Activated CD4-positive, alpha-beta T cell treated with anti-CD3 and anti-CD28 coated beads, Interleukin-2, Interleukin-4, amounts not matched to agents 100 ng/mL and 50 ng/mL, durations not matched to agents 16 hours and 8 hours (primary cell): ENCODE measurements at regions not wholly inside any gene's neighbourhood (a gene's known extent, or its start where the extent isn't known, plus 50 kb on each side); places are given as distances from the start of the nearest gene placed in this dataset.
A peak's percentile ranks its signal among the peaks of the same experiment; 100 is the strongest.
"Not testable (repeated sequence)": the region's sequence is repeated elsewhere in the genome, so short reads cannot be mapped to it uniquely, and the experiment has no call there.

Experiments
- DNase-seq: peaks from one replicate; pipeline ENCODE4 v3.0.0-alpha.2; 2020; ENCODE audit warnings: low spot score

DNA sequence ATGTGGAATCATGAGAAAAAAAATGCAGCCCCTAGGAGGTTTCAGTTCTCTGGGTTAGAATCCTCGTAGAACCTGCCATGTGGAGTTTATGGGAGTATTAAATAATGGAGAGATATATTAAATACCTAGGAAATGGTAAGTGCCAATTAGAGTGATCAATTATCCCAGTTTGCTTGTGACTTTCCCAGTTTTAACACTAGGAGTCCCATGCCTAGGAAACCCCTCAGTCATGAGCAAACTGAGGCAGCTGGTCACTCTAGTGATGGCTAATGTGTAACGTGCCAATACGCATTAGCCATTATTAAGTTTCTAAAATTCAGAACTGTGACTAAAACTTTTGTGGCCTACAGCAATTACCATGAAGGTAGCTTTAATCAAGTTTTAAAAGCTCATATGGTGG is 720.6 kb downstream of the TAF11L14 start:
- DNase-seq = no peak

GRCh38 chr5:18357486-18357885 is 723.2 kb downstream of the TAF11L14 start:
- DNase-seq = no peak

DNA sequence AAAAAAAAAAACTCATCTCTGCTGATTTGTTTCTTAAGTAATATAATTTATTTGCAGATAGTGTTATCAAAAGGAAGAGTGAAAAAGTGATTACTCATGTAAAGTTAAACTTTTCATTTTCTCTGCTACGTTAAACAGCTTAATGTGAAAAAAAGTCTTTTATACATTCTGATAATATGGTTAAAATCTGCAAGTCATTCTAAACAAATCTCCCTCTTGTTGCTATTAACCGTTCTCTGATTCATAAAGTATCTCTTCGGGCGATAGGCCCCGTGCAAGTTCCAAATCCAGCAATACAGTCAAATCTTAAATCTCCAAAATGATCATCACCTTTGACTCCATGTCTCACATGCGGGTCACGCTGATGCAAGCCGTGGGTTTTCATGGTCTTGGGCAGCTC is 732.0 kb downstream of the TAF11L14 start:
- DNase-seq = no peak

GRCh38 chr5:18370531-18370930 is 736.3 kb downstream of the TAF11L14 start:
- DNase-seq = no peak

GRCh38 chr5:18375641-18376040 is 741.4 kb downstream of the TAF11L14 start:
- no peak for DNase-seq

DNA sequence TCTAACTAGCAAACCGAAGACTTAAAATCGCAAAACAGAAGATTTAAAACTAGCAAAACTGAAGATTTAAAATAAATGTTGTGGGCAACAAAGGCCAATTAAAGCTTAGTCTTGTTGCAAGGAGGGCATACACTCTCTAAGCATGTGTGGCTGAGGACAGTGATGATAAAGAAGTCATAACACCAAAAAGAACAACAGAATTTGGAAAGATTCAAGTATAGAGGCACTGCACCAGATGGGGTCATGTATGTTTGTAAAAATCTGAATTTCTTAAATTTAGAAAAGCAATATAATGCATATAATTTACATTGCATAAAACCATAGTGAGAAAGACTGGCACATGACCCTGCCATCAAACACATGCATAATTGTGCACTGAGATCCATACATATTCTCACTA is 743.8 kb downstream of the TAF11L14 start:
- DNase-seq = no peak

- no peak for DNase-seq
These were observed 744.9 kb downstream of the TAF11L14 start for GRCh38 chr5:18379189-18379588.

GRCh38 chr5:18380729-18381362 is 746.6 kb downstream of the TAF11L14 start:
- no peak for DNase-seq

GRCh38 chr5:18393565-18394442 is 759.5 kb downstream of the TAF11L14 start:
- DNase-seq = peak; percentile 28

DNA sequence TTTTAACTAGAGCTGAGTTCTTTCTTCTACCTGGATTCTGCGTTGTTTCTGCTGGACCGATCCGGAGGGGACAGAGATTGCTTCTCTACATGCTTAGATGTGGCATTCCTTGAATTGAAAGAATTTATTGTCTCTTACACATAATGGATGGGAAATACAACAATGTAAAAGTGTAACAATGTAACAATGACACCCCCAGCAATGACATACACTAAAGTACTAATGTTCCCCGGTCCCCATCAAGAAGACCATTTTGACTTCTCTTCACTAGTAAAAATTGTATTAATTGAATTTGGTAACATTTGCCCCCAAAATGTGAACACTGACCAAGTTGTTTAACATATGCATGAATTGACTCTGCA is 760.2 kb downstream of the TAF11L14 start:
- DNase-seq = no peak

DNA sequence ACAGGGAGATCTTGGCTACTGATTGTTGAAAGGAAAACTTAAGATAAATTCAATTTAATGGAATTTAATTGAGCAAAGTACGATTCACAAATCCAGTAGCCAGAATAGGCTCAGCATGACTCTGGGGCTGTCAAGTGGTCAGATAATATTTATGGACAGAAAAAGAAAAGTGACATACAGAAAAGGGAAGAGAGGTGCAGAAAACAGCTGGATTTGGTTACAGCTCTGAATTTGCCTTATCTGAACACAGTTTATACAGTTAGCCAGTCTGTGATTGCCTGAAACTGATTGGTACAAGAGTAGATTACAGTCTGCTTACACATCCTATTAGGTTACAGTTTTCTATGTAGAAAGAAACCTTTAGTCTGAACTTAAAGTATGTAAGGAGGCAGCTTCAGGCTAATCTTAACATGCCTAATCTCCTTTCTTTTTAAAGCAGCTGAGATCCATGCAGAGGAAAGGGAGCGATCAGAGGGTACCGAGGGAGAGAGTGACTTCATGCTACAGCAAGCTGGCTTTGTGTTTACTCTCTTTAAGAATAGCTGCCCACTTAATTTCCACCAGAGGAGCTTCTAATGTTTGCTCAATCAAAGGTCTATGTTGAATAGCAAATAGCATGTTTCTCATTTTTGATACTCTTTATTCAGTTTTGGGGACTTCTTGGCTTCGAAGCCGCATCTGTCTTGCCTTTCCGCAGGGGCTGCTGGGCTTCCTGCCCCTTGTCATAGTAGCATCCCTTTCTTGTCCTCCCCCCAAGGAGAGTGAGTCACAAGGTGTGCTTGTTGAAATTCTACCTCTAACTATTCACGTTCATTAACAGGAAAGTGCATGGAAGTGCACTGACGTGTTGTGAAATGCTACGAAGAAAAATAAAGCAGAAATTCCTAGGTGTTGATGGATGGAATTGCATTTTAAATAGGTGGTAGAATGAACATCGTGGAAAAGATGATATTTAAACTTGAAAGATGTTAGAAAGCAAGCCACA is 761.2 kb downstream of the TAF11L14 start:
- DNase-seq = no peak

DNA sequence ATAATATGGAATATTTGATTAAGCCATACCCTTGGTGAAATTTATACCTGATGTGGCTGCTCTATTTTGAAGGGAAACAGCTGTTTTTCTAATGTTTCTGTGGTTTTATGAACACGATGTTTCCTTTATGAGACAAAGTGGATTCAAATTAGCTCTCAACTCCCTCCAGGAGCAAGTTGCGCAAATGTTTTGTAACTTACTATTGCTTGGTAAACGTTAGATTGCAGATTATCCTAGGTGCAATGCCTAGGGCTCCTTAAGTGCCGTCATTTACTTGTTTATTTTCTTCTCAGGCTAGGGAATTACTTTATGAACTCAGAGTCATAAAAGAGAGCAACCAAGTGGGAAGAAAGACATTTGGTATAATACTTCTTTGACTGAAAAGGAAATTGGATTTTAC is 763.1 kb downstream of the TAF11L14 start:
- DNase-seq = no peak

DNA sequence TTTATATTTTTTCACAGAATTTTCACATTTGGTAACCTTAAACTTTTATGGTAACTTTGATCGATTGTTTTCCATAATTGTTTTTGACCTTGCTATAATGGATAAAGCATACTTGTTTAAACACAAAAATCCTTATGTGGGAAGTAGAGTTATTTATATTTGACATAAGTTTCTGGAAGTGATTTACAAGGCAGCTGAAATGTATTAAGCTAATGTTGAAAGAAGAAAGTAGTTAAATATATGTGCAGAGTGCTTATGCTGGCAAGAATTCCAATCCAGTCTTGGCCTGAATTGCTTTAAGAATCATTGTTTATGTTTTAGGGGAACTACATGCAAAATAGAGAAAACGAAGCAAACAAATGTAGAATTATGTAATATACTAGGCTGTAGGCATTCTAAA is 763.6 kb downstream of the TAF11L14 start:
- no peak for DNase-seq

GRCh38 chr5:18399461-18400327 is 765.4 kb downstream of the TAF11L14 start:
- DNase-seq = not testable (repeated sequence)

DNA sequence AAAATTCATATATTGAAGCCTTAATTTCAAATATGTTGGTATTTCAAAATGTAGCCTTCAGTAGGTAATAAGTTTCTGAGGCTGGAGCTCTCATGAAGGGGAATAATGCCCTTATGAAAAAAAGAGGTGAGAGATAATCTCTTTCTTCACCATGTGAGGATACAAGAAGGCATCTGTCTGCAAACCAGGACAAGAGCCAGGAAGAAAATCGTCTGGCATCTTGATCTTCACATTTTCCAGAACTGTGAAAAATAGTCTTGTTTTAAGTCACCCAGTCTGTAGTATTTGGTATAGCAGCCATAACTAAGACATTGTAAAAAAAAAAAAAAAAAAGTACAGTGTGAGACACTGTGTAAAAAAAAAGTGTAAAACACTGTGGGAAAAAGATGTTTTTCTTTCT is 768.9 kb downstream of the TAF11L14 start:
- no peak for DNase-seq

DNA sequence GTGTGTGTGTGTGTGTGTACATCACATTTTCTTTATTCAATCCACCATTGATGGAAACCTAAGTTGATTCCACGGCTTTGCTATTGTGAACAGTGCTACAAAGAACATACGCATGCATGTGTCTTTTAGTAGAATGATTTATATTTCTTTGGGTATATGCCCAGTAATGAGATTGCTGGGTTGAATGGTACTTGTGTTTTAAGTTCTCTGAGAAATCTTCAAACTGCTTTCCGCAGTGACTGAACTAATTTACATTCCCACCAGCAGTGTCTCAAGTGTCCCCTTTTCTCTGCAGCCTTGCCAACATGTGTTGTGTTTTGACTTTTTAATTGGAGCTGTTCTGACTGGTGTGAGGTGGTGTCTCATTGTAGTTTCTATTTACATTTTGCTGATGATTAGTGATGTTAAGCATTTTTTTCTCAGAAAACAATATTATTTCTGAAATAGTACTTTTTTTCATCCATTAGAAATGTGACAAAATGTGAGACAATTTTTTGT is 769.7 kb downstream of the TAF11L14 start:
- no peak for DNase-seq

GRCh38 chr5:18420711-18421110 is 786.5 kb downstream of the TAF11L14 start:
- no peak for DNase-seq

DNA sequence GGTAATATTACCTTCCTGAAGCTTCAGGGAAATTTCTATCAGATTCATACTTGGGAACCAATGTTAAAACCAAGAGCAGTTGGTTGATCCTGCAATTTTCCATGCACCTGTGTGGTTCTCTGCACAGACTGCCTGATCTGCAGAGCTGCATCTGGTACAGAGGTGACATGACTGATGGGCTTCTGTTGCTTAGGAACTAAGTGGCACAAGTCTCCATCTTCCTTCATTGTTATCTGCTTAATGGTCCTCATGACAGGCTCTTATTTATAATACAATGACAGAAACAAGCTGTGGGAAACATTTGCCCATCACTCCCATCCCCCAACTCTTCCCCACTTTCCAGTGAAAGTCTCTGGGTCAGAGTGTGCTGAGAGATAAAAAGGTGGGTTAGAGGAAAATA is 799.1 kb downstream of the TAF11L14 start:
- DNase-seq = no peak

DNA sequence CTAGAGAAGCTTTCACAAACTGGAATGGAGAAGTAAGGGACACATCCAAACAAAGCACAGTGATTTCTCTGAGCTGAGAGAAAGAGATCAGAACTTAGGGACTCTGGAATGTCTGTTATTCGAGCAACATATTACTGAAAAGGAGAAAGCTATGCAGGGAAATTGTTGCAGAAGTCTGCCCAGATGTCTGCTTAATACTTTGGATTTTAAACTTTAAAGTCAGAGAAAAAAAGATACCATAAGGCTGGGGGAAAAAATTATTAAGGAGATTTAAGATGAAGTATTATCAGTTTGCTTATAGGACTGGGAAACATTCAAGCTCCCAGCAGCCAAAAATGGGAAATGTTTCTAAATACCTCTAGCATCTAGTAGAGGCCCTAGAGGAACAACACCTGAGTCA is 803.9 kb downstream of the TAF11L14 start:
- no peak for DNase-seq

DNA sequence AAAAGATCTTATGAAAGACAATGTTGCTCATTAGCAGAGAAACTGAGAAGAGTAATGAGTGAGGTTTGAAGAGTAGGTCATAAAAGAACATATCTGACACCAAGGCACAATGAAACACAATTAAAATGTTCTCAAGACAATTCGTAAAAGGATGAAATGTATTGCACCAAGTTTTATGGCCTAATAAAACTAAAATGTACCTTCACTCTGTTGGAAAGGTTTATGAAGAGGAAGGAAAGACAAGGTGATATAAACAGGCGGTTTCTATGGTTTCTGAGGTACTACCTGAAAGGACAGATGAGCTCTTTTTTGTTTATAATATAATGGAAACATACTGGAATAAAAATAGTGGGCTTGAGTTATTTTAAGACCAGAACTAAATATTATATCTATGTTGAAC is 821.3 kb downstream of the TAF11L14 start:
- no peak for DNase-seq

GRCh38 chr5:18457255-18457654 is 823.0 kb downstream of the TAF11L14 start:
- DNase-seq = no peak
